HPDE6-E6E7 (cell line): ENCODE measurements at regions not wholly inside any gene's neighbourhood (a gene's known extent, or its start where the extent isn't known, plus 50 kb on each side); places are given as distances from the start of the nearest gene placed in this dataset.

Source experiments
- DNase-seq: peaks from one replicate; pipeline ENCODE4 v3.0.0; 2011; ENCODE audit warnings: missing footprints; ENCODE audit errors: extremely low spot score

DNA sequence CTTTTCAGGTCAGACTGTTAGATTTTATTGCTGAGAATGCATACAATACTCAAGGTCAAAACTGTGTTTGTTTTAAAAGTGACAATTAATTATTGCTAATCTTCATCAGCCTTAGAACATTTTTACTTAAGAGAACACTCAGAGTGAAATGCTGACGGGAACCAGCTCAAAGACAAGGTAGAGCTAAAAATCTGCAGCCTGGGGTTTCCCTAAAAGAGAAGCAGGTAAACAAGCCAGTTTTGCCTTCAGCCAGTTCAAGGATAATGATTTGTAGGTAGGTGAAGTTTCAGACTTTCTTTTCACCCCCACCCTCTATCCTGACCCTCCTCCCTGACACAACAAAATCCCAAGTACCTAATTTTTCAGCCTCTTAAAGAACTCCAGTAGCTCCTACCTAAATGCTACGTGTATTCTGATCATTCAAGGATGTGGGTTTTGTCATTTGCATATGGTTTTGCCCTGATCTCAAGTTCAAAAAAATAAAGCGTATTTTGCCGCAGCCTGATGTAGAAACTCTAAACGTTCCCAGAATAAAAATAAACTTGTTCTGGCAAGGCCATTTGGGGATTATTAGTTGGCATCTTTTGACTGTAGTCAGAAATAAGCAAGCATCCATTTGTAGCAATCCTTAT lies 407.2 kb downstream of the EFNA5 start:
- no peak for DNase-seq

DNA sequence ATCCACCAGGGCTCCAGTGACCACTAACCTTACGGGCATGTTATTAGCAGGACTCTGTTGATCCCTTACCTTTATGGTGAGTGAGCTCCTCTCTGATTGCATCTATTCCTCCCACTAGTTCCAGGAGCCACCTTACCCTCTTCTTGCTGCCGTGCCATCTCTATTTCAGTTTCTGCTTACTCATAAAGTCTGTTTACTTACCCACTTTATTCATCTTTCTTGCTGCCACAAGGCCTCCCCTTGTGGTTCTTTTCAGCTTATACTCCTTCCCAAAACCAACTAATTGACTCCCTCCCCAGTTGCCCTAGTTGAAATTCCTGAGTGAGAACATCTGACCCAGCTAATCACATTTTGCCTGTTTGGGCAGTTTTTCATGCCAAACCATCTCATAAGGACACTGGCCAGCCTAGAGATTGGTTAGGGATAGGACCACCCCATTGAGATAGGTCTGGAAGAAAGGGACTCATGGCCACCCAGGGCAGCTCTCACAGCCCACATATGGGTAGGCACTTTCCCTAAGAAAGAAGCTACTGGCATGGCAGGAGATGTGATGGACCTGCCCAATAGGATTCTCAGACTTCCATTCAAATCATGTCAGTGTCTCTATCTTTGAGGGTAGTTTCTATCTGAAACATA lies 412.7 kb downstream of the EFNA5 start:
- no peak for DNase-seq

DNA sequence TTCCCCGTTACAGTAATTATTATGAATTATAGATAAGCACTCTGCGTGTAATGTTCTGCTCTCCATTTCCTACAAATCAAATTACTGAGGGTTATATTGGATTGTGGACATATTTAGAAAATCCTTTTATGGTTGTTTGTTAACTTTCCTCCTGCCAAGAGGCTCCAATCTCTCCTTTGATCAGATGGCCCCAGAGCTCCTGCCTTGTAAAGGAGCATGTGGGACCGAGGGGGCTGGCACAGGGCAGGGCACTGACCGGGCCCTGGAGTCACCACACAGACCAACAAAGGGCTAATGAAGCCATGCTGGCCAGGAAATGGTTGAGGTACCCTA lies 415.9 kb downstream of the EFNA5 start:
- DNase-seq, result no peak

DNA sequence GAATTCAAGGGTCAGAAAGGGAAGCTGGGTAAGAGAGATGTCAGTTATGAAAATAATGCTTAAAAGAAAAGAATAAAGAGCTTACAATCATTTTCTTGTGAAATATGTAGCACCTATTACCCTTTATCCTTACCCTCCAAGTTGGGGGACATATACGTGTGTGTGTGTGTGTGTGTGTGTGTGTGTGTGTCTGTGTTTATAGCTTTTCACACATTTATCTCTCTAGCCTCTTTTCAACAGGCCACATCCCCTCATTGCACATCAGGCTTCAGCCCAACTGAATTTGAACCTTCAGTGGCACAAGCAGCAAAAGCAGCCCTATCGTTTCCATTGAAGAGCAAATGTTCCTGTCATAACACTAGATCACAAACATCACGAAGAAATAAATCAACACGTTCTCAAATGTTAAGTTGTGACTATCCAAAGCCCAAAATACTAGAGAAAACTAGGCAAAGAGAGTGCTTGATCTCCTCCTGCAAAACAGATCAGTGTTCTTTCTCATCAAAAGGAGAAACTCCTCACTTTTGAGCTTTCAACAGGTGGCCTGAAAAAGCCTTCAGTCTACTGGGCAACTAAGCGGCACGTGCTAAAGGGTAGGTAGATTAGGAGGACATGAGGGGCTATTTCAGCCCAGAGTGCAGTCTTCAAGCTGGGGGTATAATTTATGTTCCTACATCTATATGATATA lies 416.4 kb downstream of the EFNA5 start:
- no peak for DNase-seq

DNA sequence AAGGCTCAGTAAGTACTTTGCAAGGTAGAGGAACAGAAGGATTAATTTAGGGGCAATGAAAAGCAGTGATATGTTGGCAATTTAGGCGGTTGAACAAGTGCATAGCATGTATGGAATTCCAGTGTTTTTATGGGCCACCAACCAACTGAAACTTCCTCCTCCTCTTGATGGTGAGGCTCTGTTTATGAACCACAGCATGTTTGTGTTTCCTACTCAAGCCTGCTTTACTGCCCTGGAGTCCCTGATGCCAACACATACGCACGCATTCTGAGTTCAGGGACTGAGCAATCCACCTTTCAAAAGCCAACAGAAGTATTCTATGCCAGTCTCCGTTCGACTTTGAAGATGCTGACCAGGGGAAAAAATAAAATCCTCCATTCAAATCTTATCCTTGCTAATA lies 417.5 kb downstream of the EFNA5 start:
- no peak for DNase-seq

DNA sequence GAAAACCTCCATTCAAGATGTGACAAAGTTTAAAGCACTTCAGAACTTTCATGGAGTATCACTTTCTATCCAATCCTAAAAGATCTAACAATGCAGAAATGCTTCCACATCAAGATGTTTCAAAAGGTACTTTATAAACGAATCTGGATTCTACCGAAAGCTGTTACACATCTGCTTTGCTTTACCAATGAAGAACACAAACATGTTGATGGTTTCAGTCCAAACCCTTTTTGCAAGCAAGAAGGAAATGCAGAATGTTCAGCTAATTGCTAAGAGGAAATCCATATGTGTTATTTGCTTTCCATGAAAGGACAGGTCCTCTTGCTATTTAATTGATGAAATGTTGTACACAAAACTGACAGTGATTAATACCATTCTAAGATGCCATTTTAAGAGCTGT lies 419.6 kb downstream of the EFNA5 start:
- DNase-seq, result no peak

DNA sequence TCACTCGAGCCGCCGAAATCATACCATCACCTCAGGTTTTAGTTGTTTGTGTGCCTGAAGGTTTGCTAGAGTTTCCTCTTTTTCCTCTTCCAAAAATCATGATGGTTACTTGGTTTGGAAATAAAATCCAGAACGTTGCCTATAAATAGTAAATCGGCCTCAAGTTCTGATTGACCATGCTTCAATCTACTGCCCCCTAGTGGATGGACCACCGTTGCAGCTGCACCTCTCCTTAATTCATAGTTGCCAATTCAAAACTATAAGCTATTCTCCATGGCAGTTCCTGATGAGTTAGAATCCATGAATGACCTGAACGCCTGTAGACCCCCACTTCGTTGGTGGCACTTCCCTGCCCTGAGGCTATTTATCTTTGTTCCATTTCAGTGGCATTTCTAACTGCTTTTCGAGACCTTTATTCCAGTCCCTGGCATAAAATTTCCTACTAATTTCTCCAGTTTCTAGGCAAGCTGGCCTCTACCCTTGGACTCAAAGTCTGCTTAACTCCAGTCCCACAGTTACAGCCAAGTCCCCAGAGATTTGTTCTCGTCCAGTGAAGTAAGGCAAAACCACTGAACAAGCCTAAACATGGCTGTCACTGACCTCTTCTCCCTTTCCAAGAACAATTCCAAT lies 422.6 kb downstream of the EFNA5 start:
- DNase-seq, result peak; percentile 44

DNA sequence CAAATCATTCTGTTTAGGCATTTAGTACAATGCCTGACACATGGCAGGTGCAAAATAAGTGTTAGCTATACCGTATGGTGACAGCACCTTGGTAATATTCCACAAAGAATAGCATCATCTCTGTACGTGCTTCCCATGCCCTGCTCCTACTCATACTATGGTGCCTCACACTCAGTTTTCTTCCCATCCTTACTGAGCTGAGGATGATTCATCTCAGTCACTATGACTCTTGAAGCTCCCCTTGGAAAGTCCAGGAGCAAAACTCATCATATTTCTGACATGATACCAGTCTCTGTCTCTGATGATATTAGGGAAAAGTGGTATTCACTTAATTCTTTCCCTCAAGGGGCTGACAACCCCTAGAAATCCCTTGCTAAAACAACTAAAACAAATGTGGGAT lies 423.3 kb downstream of the EFNA5 start:
- DNase-seq, result peak; percentile 17

DNA sequence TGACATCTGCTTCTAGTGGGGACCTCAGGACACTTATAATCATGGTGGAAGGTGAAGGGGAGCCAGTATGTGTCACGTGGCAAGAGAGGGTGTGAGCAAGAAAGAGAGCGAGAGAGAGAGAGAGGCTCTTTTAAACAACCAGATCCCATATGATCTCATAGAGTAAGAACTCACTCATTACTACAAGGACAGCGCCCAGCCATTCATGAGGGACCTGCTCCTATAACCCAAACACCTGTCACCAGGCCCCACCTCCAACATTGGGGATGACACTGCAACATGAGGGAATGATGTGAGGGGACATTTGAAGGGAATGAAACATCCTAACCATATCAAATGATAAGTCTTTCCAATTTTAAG lies 427.5 kb downstream of the EFNA5 start:
- no peak for DNase-seq

DNA sequence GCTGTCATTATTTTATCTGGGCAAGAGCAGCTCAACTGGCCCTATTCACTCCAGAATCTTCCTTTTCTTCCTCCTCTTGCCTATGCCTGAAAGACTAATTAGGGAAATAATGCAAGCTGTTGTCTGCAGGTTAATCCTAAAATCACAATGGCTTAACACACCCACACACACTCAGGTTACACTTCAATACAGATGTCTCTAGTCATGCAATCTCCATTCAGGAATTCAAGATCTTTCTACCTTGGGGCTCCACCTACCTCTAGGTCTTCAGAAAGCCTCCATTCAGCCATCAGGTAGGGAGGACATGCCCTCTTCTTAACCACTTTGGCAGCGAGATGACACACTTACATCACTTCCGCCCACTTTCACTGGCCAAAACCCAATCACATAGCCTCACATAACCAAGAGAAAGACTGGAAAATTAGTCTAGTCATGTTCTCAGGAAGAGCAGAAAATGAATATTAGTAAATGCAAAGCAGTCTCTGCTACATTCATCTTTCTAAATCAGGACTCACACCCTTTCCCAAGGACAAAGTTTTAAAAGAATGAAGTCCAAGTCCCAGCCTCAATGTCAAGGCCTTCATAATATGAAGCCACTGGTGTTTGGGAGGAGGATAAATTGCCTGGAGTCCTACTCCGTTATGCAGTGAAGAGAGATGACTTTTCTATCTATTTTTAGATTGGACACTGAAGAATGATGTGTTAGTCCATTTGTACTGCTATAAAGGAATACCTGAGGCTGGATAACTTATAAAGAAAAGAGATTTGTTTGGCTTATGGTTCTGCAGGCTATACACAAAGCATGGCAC lies 428.1 kb downstream of the EFNA5 start:
- DNase-seq, result no peak

DNA sequence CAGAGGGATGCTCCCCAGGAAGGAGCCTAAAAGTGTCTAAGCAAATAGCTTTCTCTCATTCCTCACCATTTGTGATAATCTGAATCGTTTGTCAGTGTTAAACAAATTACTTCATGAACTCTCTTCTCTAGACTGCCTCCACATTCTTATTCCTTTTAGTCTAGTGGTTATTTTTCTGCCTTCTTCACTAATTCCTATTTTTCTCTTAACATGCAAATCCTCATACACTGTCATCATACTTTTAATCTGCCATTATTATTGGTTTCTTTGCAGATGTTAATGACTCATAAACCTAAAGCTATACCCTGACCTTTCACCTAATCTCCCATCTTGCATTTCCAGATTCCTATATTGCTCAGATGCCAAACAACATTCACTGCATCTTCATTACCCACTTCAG lies 428.9 kb downstream of the EFNA5 start:
- no peak for DNase-seq

DNA sequence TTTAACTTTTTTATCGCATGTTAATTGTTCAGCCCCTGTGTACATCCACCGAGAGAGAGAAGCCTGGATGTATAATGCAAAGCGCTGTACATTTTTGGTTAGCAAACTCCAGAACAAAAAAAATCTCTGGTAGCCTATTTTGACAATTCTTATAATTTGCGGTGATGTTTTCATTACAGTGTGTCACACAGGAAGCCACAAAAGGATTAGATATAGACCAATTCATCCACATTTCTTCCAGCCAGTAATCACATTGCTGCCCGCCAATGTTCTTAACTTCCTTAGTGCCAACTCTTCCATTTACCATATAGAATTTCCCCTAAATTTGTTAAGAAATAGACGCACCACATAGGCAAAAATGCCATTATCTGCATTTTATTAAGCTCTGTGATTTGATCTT lies 435.6 kb downstream of the EFNA5 start:
- no peak for DNase-seq

DNA sequence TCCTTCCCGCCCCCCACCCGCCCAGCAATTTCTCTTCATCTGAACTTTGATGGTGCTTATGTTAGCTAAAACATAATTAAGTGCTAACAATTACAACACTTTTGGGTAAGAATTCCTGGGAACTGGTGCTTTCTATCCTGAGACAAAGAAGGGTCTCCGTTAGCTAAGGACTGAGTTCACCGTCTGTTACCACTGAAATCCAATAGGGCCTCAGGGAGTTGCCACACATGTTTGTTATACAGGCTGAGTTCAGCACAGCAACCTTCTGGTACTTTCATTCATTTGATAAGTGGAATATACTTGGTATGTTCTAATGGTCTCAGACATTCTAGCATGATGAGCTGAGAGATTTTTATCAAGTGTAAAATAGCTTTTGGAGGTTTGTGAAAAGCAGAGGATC lies 437.9 kb downstream of the EFNA5 start:
- DNase-seq, result no peak

DNA sequence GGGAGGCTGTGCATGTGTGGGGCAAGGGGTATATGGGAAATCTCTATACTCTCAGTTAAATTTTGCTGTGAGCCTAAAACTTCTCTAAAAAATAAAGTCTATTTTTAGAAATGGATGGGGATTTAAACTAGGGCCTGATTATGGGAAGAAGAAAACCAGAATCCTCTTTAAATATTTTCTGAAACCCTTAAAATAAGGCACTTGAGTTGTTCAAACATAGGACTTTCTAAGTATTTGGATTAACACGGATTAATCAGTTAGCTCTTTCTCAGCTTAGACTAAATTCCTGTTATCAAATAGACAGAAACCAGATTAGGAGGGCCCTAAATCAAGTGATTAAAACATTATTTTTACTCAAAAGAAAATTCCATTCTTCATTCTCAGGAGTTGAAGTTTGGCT lies 438.4 kb downstream of the EFNA5 start:
- no peak for DNase-seq

DNA sequence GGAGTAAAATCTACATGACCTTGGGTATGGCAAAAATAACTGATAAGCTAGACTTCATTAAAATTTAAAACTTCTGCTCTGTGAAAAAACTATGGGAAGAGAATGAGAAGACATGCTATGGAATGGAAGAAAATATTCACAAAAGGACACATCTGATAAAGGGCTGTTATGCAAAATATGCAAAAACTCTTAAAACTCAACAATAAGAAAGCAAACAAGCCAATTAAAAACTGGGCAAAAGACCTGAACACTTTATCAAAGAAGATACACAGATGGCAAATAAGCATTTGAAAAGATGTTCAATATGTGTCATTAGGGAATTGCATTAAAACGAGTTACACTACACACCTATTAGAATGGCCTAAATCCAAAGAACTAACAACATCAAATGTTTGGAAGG lies 439.5 kb downstream of the EFNA5 start:
- DNase-seq, result no peak

DNA sequence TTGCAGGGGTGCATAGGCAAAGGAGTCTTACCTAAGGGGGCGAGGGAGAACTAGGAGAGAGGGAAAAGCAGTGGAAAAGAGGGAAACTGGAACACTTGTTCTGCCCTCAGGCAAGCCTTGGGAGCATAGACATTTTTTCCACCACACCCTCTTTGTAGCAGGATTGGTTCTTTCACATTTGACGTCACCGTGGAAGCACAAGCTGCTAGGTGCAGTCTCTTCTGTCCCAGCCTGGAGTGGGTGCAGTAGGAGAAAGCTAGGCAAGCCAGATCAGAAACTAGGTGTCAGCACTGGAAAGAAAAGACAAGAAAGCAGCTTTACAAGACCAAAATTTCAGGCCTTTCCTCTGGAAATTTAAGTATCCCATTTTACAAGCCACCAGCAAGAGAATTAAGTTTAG lies 440.4 kb downstream of the EFNA5 start:
- no peak for DNase-seq

DNA sequence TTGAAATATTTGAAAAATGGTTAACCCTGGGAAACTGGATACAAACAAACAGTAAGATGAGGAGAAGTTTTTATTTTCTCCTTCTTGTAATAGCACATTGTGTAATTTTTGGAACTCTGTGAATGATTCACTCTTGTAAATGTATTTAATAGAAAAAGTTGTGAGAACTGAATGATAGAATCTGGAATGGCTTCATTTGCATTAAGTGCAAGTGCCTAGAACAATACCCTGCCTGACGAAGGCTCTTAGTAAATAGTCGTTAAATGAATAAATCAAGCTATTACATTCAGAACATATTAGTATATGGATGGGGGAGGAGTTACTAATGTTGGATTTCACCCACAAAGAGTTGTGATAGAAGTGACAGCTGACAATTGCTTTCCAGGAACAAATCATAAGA lies 442.5 kb downstream of the EFNA5 start:
- no peak for DNase-seq

DNA sequence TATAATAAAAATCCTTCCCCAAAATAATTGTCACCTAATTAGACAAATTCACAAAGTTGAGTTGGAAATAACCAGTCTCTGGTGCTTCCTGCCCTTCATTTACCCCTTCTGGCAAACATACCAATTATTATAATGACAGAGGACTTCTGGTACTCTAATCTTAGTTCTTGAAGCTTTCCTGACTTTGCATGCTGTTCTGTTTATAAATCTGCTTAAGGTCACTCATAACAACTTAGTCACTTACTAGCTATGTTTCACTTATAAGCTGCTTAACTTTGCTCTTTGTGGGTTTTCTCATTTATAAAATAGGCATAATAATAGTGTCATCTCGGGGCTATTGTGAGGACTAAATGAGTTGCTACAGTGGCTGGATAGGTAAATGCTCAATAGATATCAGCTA lies 446.5 kb downstream of the EFNA5 start:
- no peak for DNase-seq

DNA sequence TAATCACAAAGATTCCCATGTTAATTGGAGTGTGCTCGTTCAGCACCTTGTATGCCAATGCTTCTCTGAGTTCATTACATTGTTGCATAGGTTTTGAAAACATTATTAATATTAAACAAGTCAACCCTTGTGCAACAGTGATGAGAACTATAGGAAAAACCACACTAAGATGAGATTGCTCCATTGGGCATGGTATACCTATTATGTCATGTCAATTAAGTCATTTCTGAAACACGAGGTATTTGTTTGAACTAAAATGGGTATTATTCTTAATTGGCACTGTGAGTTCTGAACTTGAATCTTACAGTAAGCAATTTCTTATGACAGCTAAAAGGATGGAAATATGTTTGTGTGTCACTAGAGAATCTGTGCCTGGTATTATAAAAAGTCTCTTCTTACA lies 447.7 kb downstream of the EFNA5 start:
- no peak for DNase-seq

DNA sequence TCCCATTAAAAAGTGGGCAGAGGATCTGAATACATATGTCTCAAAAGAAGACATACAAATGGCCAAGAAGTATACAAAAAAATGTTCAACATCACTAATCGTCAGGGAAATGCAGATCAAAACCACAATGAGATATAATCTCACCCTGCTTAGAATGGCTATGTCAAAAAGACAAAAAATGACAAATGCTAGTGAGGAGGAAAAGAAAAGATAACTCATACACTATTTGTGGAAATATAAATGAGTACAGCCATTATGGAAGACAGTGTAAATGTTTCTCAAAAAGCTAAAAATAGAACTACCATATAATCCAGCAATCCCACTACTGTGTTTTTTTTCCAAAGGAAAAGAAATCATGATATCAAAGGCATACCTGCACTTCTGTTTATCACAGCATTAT lies 450.7 kb downstream of the EFNA5 start:
- DNase-seq, result no peak

DNA sequence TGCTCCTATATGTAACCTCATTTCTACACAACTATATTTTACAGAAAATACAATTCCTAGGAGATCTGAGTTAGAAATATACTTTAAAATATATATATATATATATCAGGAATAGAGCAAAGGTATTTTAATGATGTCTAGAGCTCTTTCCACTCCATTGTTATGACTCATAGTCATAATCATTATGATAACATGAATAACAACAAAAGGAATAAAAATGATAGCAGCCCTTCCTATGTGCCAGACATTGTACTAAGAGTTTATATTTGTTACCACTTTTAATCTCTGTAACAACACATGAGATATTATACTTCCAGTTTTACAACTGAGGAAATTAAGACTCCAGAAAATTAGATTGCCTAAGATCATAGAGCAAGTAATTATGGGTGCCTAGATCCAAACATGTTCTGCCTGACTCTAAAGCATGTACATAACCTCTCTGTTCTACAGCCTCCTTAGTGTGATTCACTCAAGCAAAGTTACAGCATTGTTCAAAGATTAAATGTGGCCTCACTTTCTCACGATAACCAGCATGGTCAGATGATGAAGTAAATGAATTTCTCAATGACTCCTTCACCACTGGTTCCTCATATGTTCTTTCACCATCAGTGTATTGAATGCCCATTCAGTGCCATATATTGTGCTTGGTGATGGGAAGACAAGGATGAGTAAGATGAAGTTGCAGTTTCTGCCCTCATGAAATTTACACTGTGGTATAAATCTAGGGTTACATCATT lies 452.1 kb downstream of the EFNA5 start:
- DNase-seq, result no peak

DNA sequence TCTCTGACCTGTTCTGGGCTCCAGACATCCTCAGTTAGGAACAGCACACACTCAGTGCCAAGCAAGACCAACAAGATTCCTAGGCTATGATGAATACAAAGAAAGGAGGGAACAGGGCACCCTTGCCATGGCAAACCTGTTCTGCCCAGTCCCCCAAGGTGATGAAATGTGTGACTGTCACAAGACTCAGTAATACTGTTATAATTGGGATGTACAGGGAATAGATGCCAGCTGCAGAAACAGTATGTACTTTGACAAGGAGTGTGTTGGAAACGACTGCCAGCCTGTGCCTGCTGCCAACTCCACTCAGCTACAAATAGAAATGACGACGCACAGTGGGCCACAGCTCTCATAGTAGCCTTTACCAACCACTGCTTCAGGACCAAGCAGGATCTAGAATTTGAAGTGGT lies 453.0 kb downstream of the EFNA5 start:
- peak; percentile 69 for DNase-seq
